ENCODE measurements at regions not wholly inside any gene's neighbourhood (a gene's known extent, or its start where the extent isn't known, plus 50 kb on each side); places are given as distances from the start of the nearest gene placed in this dataset.

GRCh38 chr12:63010698-63011097 lies 75.7 kb upstream of the PPM1H start:
- ChIA-PET CTCF (no interaction called here), POLR2A (no interaction called here)
- H3K27ac Mint-ChIP-seq, result no peak overlapping the region
- H3K9me3 Mint-ChIP-seq, result no peaks in the 10 kb centered on the region
- H3K27me3 Mint-ChIP-seq, result no peaks in the 10 kb centered on the region
- no peak for TF ChIP-seq CTCF (IDR thresholded peaks at IDR 0.05)
- no peak overlapping the region for H3K4me3 Mint-ChIP-seq
- H3K36me3 Mint-ChIP-seq (ENCODE audit: low read depth), result no peaks in the 10 kb centered on the region
- DNase-seq (no peak), ATAC-seq (no peak)
- intact Hi-C loops (cut with micrococcal nuclease), result no loop called here
- H3K4me1 Mint-ChIP-seq (ENCODE audit: low read depth), result no peaks in the 10 kb centered on the region

GRCh38 chr12:63008372-63008771 lies 73.4 kb upstream of the PPM1H start:
- no peak for ATAC-seq
- Mint-ChIP-seq H3K27ac (no peak overlapping the region), H3K36me3 (ENCODE audit: low read depth) (no peaks in the 10 kb centered on the region), H3K27me3 (no peaks in the 10 kb centered on the region), H3K4me3 (no peak overlapping the region), H3K4me1 (ENCODE audit: low read depth) (no peaks in the 10 kb centered on the region), H3K9me3 (no peaks in the 10 kb centered on the region)
- ChIA-PET POLR2A (interaction anchor here (1.1 kb wide), 1 partner anchor 16 kb away, joined by 4 read pairs; no protein-coding TSS in a partner anchor), CTCF (no interaction called here)
- DNase-seq, result no peak
- intact Hi-C loops (cut with micrococcal nuclease), result no loop called here
- no peak for TF ChIP-seq CTCF (IDR thresholded peaks at IDR 0.05)

GRCh38 chr12:63007726-63008125 lies 72.8 kb upstream of the PPM1H start:
- no peaks in the 10 kb centered on the region for H3K9me3 Mint-ChIP-seq
- no peak for TF ChIP-seq CTCF (IDR thresholded peaks at IDR 0.05)
- no peaks in the 10 kb centered on the region for H3K36me3 Mint-ChIP-seq (ENCODE audit: low read depth)
- no peaks in the 10 kb centered on the region for H3K4me1 Mint-ChIP-seq (ENCODE audit: low read depth)
- H3K27me3 Mint-ChIP-seq, result no peaks in the 10 kb centered on the region
- ChIA-PET POLR2A (no interaction called here), CTCF (no interaction called here)
- no peak overlapping the region for H3K4me3 Mint-ChIP-seq
- DNase-seq, result no peak
- H3K27ac Mint-ChIP-seq, result no peak overlapping the region
- ATAC-seq, result no peak
- intact Hi-C loops (cut with micrococcal nuclease), result no loop called here

GRCh38 chr12:63006536-63006935 lies 71.6 kb upstream of the PPM1H start:
- Mint-ChIP-seq H3K27ac (no peak overlapping the region), H3K36me3 (ENCODE audit: low read depth) (no peaks in the 10 kb centered on the region), H3K4me1 (ENCODE audit: low read depth) (no peaks in the 10 kb centered on the region), H3K9me3 (no peaks in the 10 kb centered on the region), H3K27me3 (no peaks in the 10 kb centered on the region), H3K4me3 (no peak overlapping the region)
- CTCF ChIA-PET, result no interaction called here
- intact Hi-C loops (cut with micrococcal nuclease), result no loop called here
- no peak for DNase-seq
- no peak for ATAC-seq
- no peak for TF ChIP-seq CTCF (IDR thresholded peaks at IDR 0.05)
- POLR2A ChIA-PET, result no interaction called here

GRCh38 chr12:63005382-63005781 lies 70.4 kb upstream of the PPM1H start:
- DNase-seq (no peak), ATAC-seq (no peak)
- no peaks in the 10 kb centered on the region for H3K4me1 Mint-ChIP-seq (ENCODE audit: low read depth)
- no peaks in the 10 kb centered on the region for H3K36me3 Mint-ChIP-seq (ENCODE audit: low read depth)
- H3K4me3 Mint-ChIP-seq, result no peak overlapping the region
- intact Hi-C loops (cut with micrococcal nuclease), result no loop called here
- ChIA-PET POLR2A (no interaction called here), CTCF (no interaction called here)
- TF ChIP-seq CTCF (IDR thresholded peaks at IDR 0.05), result no peak
- H3K27ac Mint-ChIP-seq, result no peak overlapping the region
- no peaks in the 10 kb centered on the region for H3K27me3 Mint-ChIP-seq
- H3K9me3 Mint-ChIP-seq, result no peaks in the 10 kb centered on the region
